ENCODE measurements at regions not wholly inside any gene's neighbourhood (a gene's known extent, or its start where the extent isn't known, plus 50 kb on each side); places are given as distances from the start of the nearest gene placed in this dataset.

- TF ChIP-seq CTCF (conservative IDR thresholded peaks at IDR 0.05) = no peak
- Mint-ChIP-seq H3K4me1 (peaks cover 41% of the 10 kb centered on the region), H3K36me3 (ENCODE audit: low read depth) (peaks cover 4% of the 10 kb centered on the region)
These were observed 131.7 kb downstream of the C12orf75 start for GRCh38 chr12:105461944-105462762.

GRCh38 chr12:105462831-105463230 lies 132.3 kb downstream of the C12orf75 start:
- peaks cover 11% of the 10 kb centered on the region for H3K4me1 ChIP-seq (ENCODE audit: control insufficient read depth, insufficient read depth, low read length)
- no peak overlapping the region for H3K27ac ChIP-seq (ENCODE audit: low read depth, low read length)
- H3K9me3 ChIP-seq (ENCODE audit: control insufficient read depth, low read length) = peaks cover 18% of the 10 kb centered on the region
- peaks cover 4% of the 10 kb centered on the region for H3K36me3 Mint-ChIP-seq (ENCODE audit: low read depth)
- H3K4me1 Mint-ChIP-seq = peaks cover 47% of the 10 kb centered on the region
- 94% methylated on average over 2 of the region's 2 CpGs; no CpG with 5 or more reads in 1 of the 2 experiments for WGBS, 2 experiments (ENCODE audit: insufficient coverage in 1 of 2, insufficient read length in 1 of 2)
- H3K27me3 Mint-ChIP-seq (ENCODE audit: insufficient read depth) = no peaks in the 10 kb centered on the region
- no peaks in the 10 kb centered on the region for H3K36me3 ChIP-seq (ENCODE audit: control insufficient read depth, insufficient read depth, low read length)
- H3K27ac Mint-ChIP-seq = no peak overlapping the region
- no peak overlapping the region for H3K9ac ChIP-seq (ENCODE audit: extremely low read depth, low read length, poor library complexity, severe bottlenecking)
- DNase-seq = no peak
- no peak for TF ChIP-seq CTCF (conservative IDR thresholded peaks at IDR 0.05)
- no peak overlapping the region for H3K4me3 Mint-ChIP-seq
- peaks cover 18% of the 10 kb centered on the region for H3K9me3 Mint-ChIP-seq
- no peak overlapping the region for H3K4me3 ChIP-seq (ENCODE audit: low read length)
- H3K27me3 ChIP-seq (ENCODE audit: control insufficient read depth, insufficient read depth, low read length, poor library complexity, severe bottlenecking) = no peaks in the 10 kb centered on the region

More at GRCh38 chr12:105461944-105462762, 131.7 kb downstream of the C12orf75 start:
- no peaks in the 10 kb centered on the region for H3K27me3 ChIP-seq (ENCODE audit: control insufficient read depth, insufficient read depth, low read length, poor library complexity, severe bottlenecking)
- DNase-seq = no peak
- no peak overlapping the region for H3K4me3 ChIP-seq (ENCODE audit: low read length)
- WGBS, 2 experiments (ENCODE audit: insufficient coverage in 1 of 2, insufficient read length in 1 of 2) = 88 to 90% methylated on average over 5 to 7 of the region's 7 CpGs
- H3K27ac ChIP-seq (ENCODE audit: low read depth, low read length) = no peak overlapping the region
- H3K36me3 ChIP-seq (ENCODE audit: control insufficient read depth, insufficient read depth, low read length) = no peaks in the 10 kb centered on the region
- Mint-ChIP-seq H3K4me3 (no peak overlapping the region), H3K27ac (no peak overlapping the region), H3K27me3 (ENCODE audit: insufficient read depth) (no peaks in the 10 kb centered on the region), H3K9me3 (peaks cover 22% of the 10 kb centered on the region)
- H3K9me3 ChIP-seq (ENCODE audit: control insufficient read depth, low read length) = peaks cover 24% of the 10 kb centered on the region
- H3K4me1 ChIP-seq (ENCODE audit: control insufficient read depth, insufficient read depth, low read length) = peaks cover 11% of the 10 kb centered on the region
- H3K9ac ChIP-seq (ENCODE audit: extremely low read depth, low read length, poor library complexity, severe bottlenecking) = no peak overlapping the region

- Histone ChIP-seq H3K36me3 (ENCODE audit: control insufficient read depth, insufficient read depth, low read length) (no peaks in the 10 kb centered on the region), H3K27me3 (ENCODE audit: control insufficient read depth, insufficient read depth, low read length, poor library complexity, severe bottlenecking) (no peaks in the 10 kb centered on the region), H3K9me3 (ENCODE audit: control insufficient read depth, low read length) (peaks cover 2% of the 10 kb centered on the region), H3K27ac (ENCODE audit: low read depth, low read length) (no peak overlapping the region), H3K4me1 (ENCODE audit: control insufficient read depth, insufficient read depth, low read length) (peaks cover 11% of the 10 kb centered on the region), H3K4me3 (ENCODE audit: low read length) (no peak overlapping the region), H3K9ac (ENCODE audit: extremely low read depth, low read length, poor library complexity, severe bottlenecking) (no peak overlapping the region)
- 80 to 100% methylated on average over 2 to 3 of the region's 3 CpGs for WGBS, 2 experiments (ENCODE audit: insufficient coverage in 1 of 2, insufficient read length in 1 of 2)
- Mint-ChIP-seq H3K27me3 (ENCODE audit: insufficient read depth) (no peaks in the 10 kb centered on the region), H3K9me3 (peaks cover 3% of the 10 kb centered on the region), H3K4me3 (no peak overlapping the region), H3K27ac (no peak overlapping the region), H3K36me3 (ENCODE audit: low read depth) (no peaks in the 10 kb centered on the region), H3K4me1 (peaks cover 54% of the 10 kb centered on the region)
- no peak for DNase-seq
- TF ChIP-seq CTCF (conservative IDR thresholded peaks at IDR 0.05) = no peak
These were observed 133.9 kb downstream of the C12orf75 start for GRCh38 chr12:105464406-105464805.

Measured in endodermal cell (in vitro differentiated cells).